Occipital lobe (tissue), 1 donor: ENCODE measurements at regions not wholly inside any gene's neighbourhood (a gene's known extent, or its start where the extent isn't known, plus 50 kb on each side); places are given as distances from the start of the nearest gene placed in this dataset.

Experiments used
- DNase-seq: peaks from one replicate; lab custom pipeline; 2025; lab: John Stamatoyannopoulos, UW

GRCh38 chr5:91885291-91886265 lies 502.5 kb upstream of the ARRDC3 start:
- no peak for DNase-seq

GRCh38 chr5:91884036-91884435 lies 500.9 kb upstream of the ARRDC3 start:
- no peak for DNase-seq

GRCh38 chr5:91875196-91875779 lies 492.2 kb upstream of the ARRDC3 start:
- no peak for DNase-seq

GRCh38 chr5:91867799-91868198 lies 484.7 kb upstream of the ARRDC3 start:
- DNase-seq: no peak

GRCh38 chr5:91865915-91866314 lies 482.8 kb upstream of the ARRDC3 start:
- DNase-seq: no peak

- DNase-seq: no peak
These were observed 481.8 kb upstream of the ARRDC3 start for GRCh38 chr5:91864962-91865361.

GRCh38 chr5:91851670-91852069 lies 468.6 kb upstream of the ARRDC3 start:
- no peak for DNase-seq

GRCh38 chr5:91850031-91850430 lies 466.9 kb upstream of the ARRDC3 start:
- DNase-seq: no peak

- DNase-seq: no peak
These were observed 466.0 kb upstream of the ARRDC3 start for GRCh38 chr5:91849069-91849468.

GRCh38 chr5:91848453-91848852 lies 465.3 kb upstream of the ARRDC3 start:
- no peak for DNase-seq

- DNase-seq: no peak
These were observed 458.3 kb upstream of the ARRDC3 start for GRCh38 chr5:91841423-91841822.

GRCh38 chr5:91840412-91840811 lies 457.3 kb upstream of the ARRDC3 start:
- DNase-seq: no peak

- DNase-seq: no peak
These were observed 456.6 kb upstream of the ARRDC3 start for GRCh38 chr5:91839721-91840120.

- DNase-seq: no peak
These were observed 456.1 kb upstream of the ARRDC3 start for GRCh38 chr5:91839233-91839632.

GRCh38 chr5:91830361-91830953 lies 447.3 kb upstream of the ARRDC3 start:
- no peak for DNase-seq

- DNase-seq: no peak
These were observed 442.5 kb upstream of the ARRDC3 start for GRCh38 chr5:91825618-91826017.

- no peak for DNase-seq
These were observed 441.3 kb upstream of the ARRDC3 start for GRCh38 chr5:91824406-91824805.

- no peak for DNase-seq
These were observed 437.8 kb upstream of the ARRDC3 start for GRCh38 chr5:91820874-91821273.

GRCh38 chr5:91816681-91817080 lies 433.6 kb upstream of the ARRDC3 start:
- DNase-seq: no peak

- DNase-seq: no peak
These were observed 414.5 kb upstream of the ARRDC3 start for GRCh38 chr5:91797576-91797975.

- DNase-seq: no peak
These were observed 411.9 kb upstream of the ARRDC3 start for GRCh38 chr5:91794856-91795548.

GRCh38 chr5:91794455-91794854 lies 411.3 kb upstream of the ARRDC3 start:
- DNase-seq: no peak
